ENCODE measurements at regions not wholly inside any gene's neighbourhood (a gene's known extent, or its start where the extent isn't known, plus 50 kb on each side); places are given as distances from the start of the nearest gene placed in this dataset.

DNA sequence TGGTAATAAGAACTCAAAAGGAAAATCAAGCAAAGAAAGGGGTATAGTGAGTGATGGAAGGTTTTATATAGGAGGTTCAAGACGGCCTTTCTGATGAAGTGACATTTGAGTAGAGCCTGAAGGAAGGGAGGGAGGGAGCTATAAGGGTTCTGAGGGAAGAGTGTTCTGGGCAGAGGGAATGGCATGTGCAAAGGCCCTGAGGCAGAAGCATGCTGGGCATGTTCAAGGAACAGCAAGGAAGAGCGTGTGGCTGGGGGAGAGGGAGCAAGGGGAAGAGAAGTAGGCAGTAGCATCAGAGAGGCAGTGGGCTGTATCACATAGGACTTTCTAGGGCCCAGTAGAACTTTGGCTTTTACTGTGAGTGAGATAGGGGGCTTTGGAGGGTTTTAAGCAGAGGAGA is 108.9 kb upstream of the NAV2 start:
- H3K9ac ChIP-seq (ENCODE audit: low read length): no peak overlapping the region
- TF ChIP-seq RAD21 (conservative IDR thresholded peaks at IDR 0.05): no peak
- no peaks in the 10 kb centered on the region for H3K9me2 ChIP-seq (ENCODE audit: insufficient read depth, low read length)
- H4K20me1 ChIP-seq (ENCODE audit: insufficient read depth): no peaks in the 10 kb centered on the region
- H3K36me3 ChIP-seq (ENCODE audit: insufficient read depth, low read length): no peaks in the 10 kb centered on the region
- H3K4me2 ChIP-seq (ENCODE audit: low read length): no peak overlapping the region
- H3K4me3 ChIP-seq (ENCODE audit: low read length): no peak overlapping the region
- H3F3A ChIP-seq (ENCODE audit: insufficient read depth, low read length, poor library complexity, severe bottlenecking): no peaks in the 10 kb centered on the region
- H3K9me3 ChIP-seq (ENCODE audit: low read length): peaks cover 2% of the 10 kb centered on the region
- H3K27ac ChIP-seq (ENCODE audit: low read length): no peak overlapping the region
- H2AFZ ChIP-seq (ENCODE audit: low read depth, low read length): no peak overlapping the region
- H3K79me2 ChIP-seq (replicated peaks; ENCODE audit: insufficient read depth, low read length): no peaks in the 10 kb centered on the region
- H3K27me3 ChIP-seq (ENCODE audit: insufficient read depth, low read depth, low read length): no peaks in the 10 kb centered on the region

DNA sequence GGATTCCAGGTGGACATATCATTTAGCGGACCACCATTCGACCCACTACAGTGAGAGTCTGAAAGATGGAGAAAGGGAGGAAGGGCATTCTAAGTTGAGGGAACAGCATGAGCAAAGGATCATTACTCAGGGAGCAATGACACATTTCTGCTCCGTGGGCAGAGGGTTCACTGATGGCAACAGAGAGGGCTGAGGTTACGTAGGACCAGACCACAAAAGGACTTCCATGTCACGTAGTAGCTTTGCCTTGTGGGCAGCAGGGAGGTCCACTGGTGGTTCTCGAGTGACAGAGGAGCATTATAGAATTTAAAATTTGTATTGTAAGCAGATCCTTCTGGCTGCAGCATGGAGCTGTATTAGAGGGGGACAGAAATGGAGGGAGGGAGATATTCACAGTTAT is 109.7 kb upstream of the NAV2 start:
- TF ChIP-seq TAF1 (IDR thresholded peaks at IDR 0.05; ENCODE audit: low read depth) (no peak), RAD21 (conservative IDR thresholded peaks at IDR 0.05) (no peak), EP300 (conservative IDR thresholded peaks at IDR 0.05; ENCODE audit: poor library complexity, severe bottlenecking) (no peak)
- TF ChIP-seq, protein P1, sequence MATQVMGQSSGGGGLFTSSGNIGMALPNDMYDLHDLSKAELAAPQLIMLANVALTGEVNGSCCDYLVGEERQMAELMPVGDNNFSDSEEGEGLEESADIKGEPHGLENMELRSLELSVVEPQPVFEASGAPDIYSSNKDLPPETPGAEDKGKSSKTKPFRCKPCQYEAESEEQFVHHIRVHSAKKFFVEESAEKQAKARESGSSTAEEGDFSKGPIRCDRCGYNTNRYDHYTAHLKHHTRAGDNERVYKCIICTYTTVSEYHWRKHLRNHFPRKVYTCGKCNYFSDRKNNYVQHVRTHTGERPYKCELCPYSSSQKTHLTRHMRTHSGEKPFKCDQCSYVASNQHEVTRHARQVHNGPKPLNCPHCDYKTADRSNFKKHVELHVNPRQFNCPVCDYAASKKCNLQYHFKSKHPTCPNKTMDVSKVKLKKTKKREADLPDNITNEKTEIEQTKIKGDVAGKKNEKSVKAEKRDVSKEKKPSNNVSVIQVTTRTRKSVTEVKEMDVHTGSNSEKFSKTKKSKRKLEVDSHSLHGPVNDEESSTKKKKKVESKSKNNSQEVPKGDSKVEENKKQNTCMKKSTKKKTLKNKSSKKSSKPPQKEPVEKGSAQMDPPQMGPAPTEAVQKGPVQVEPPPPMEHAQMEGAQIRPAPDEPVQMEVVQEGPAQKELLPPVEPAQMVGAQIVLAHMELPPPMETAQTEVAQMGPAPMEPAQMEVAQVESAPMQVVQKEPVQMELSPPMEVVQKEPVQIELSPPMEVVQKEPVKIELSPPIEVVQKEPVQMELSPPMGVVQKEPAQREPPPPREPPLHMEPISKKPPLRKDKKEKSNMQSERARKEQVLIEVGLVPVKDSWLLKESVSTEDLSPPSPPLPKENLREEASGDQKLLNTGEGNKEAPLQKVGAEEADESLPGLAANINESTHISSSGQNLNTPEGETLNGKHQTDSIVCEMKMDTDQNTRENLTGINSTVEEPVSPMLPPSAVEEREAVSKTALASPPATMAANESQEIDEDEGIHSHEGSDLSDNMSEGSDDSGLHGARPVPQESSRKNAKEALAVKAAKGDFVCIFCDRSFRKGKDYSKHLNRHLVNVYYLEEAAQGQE (IDR thresholded peaks at IDR 0.05; ENCODE audit: borderline replicate concordance): no peak
- TF ChIP-seq, protein P2, sequence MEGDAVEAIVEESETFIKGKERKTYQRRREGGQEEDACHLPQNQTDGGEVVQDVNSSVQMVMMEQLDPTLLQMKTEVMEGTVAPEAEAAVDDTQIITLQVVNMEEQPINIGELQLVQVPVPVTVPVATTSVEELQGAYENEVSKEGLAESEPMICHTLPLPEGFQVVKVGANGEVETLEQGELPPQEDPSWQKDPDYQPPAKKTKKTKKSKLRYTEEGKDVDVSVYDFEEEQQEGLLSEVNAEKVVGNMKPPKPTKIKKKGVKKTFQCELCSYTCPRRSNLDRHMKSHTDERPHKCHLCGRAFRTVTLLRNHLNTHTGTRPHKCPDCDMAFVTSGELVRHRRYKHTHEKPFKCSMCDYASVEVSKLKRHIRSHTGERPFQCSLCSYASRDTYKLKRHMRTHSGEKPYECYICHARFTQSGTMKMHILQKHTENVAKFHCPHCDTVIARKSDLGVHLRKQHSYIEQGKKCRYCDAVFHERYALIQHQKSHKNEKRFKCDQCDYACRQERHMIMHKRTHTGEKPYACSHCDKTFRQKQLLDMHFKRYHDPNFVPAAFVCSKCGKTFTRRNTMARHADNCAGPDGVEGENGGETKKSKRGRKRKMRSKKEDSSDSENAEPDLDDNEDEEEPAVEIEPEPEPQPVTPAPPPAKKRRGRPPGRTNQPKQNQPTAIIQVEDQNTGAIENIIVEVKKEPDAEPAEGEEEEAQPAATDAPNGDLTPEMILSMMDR (IDR thresholded peaks at IDR 0.05; ENCODE audit: poor library complexity, severe bottlenecking): no peak
- no peaks in the 10 kb centered on the region for H3K27me3 ChIP-seq (ENCODE audit: insufficient read depth, low read depth, low read length)
- no peak overlapping the region for H2AFZ ChIP-seq (ENCODE audit: low read depth, low read length)
- no peak overlapping the region for H3K4me2 ChIP-seq (ENCODE audit: low read length)
- no peaks in the 10 kb centered on the region for H3K36me3 ChIP-seq (ENCODE audit: insufficient read depth, low read length)
- no peaks in the 10 kb centered on the region for H3F3A ChIP-seq (ENCODE audit: insufficient read depth, low read length, poor library complexity, severe bottlenecking)
- H3K4me3 ChIP-seq (ENCODE audit: low read length): no peak overlapping the region
- no peaks in the 10 kb centered on the region for H3K79me2 ChIP-seq (replicated peaks; ENCODE audit: insufficient read depth, low read length)
- no peak overlapping the region for H3K9ac ChIP-seq (ENCODE audit: low read length)
- no peaks in the 10 kb centered on the region for H3K9me2 ChIP-seq (ENCODE audit: insufficient read depth, low read length)
- H4K20me1 ChIP-seq (ENCODE audit: insufficient read depth): no peaks in the 10 kb centered on the region
- peaks cover 2% of the 10 kb centered on the region for H3K9me3 ChIP-seq (ENCODE audit: low read length)
- H3K27ac ChIP-seq (ENCODE audit: low read length): no peak overlapping the region

DNA sequence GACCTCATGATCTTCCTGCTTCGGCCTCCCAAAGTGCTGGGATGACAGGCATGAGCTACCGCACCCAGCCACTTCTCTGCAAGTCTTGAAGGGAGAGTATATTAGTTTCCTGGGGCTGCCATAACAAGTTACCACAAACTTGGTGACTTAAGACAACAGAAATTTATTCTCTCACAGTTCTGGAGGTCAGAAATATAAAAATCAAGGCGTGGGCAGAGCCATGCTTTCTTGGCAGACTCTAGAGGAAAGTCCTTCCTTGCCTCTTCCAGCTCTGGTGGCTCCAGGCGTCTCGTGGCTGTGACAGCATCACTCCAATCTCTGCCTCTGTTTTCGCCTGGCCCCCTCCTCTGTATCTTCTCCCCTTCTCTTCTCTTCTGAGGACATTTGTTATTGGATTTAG is 110.2 kb upstream of the NAV2 start:
- no peak overlapping the region for H3K4me2 ChIP-seq (ENCODE audit: low read length)
- peaks cover 2% of the 10 kb centered on the region for H3K9me3 ChIP-seq (ENCODE audit: low read length)
- no peak overlapping the region for H2AFZ ChIP-seq (ENCODE audit: low read depth, low read length)
- no peaks in the 10 kb centered on the region for H3K36me3 ChIP-seq (ENCODE audit: insufficient read depth, low read length)
- H3F3A ChIP-seq (ENCODE audit: insufficient read depth, low read length, poor library complexity, severe bottlenecking): no peaks in the 10 kb centered on the region
- H4K20me1 ChIP-seq (ENCODE audit: insufficient read depth): no peaks in the 10 kb centered on the region
- H3K27me3 ChIP-seq (ENCODE audit: insufficient read depth, low read depth, low read length): no peaks in the 10 kb centered on the region
- no peak overlapping the region for H3K4me3 ChIP-seq (ENCODE audit: low read length)
- H3K9ac ChIP-seq (ENCODE audit: low read length): no peak overlapping the region
- no peaks in the 10 kb centered on the region for H3K79me2 ChIP-seq (replicated peaks; ENCODE audit: insufficient read depth, low read length)
- TF ChIP-seq, protein P2 (IDR thresholded peaks at IDR 0.05; ENCODE audit: poor library complexity, severe bottlenecking): no peak
- TF ChIP-seq TAF1 (IDR thresholded peaks at IDR 0.05; ENCODE audit: low read depth) (no peak), POLR2AphosphoS5 (IDR thresholded peaks at IDR 0.05) (no peak), RAD21 (conservative IDR thresholded peaks at IDR 0.05) (no peak), SMC3 (conservative IDR thresholded peaks at IDR 0.05; ENCODE audit: poor library complexity) (no peak), EP300 (conservative IDR thresholded peaks at IDR 0.05; ENCODE audit: poor library complexity, severe bottlenecking) (no peak)
- no peaks in the 10 kb centered on the region for H3K9me2 ChIP-seq (ENCODE audit: insufficient read depth, low read length)
- H3K27ac ChIP-seq (ENCODE audit: low read length): no peak overlapping the region

Data from neural cell (in vitro differentiated cells).